NB4 (cell line): ENCODE measurements at regions not wholly inside any gene's neighbourhood (a gene's known extent, or its start where the extent isn't known, plus 50 kb on each side); places are given as distances from the start of the nearest gene placed in this dataset.

ENCODE experiments used
- DNase-seq: peaks from one replicate; pipeline ENCODE4 v3.0.0; 2010; ENCODE audit warnings: low read depth
- H3K4me3 ChIP-seq: one replicate; pipeline ENCODE4 v1.5.1; 2011; ENCODE audit warnings: mild to moderate bottlenecking, low read depth, low read length, moderate library complexity
- CTCF ChIP-seq: IDR thresholded peaks from one replicate; pipeline ENCODE4 v1.5.1; 2012; ENCODE audit warnings: low read depth, low read length
- MAX ChIP-seq: IDR thresholded peaks from 2 replicates; pipeline ENCODE4 v1.6.1; 2011; ENCODE audit warnings: low read depth, low read length
- MYC ChIP-seq: IDR thresholded peaks from 2 replicates; pipeline ENCODE4 v1.6.1; 2011; ENCODE audit warnings: low read depth, low read length
- POLR2A ChIP-seq: IDR thresholded peaks from 2 replicates; pipeline ENCODE4 v1.6.1; 2011; ENCODE audit warnings: mild to moderate bottlenecking; ENCODE audit not compliant: insufficient read length; ENCODE audit errors: extremely low read depth

GRCh38 chr2:235191978-235192377 lies 240.2 kb downstream of the SH3BP4 start:
- no peak for DNase-seq
- TF ChIP-seq MYC (no peak), CTCF (no peak), MAX (no peak), POLR2A (no peak)
- no peak overlapping the region for H3K4me3 ChIP-seq

- DNase-seq, result no peak
- no peak for TF ChIP-seq MYC
- no peak overlapping the region for H3K4me3 ChIP-seq
These were observed 242.5 kb downstream of the SH3BP4 start for GRCh38 chr2:235194351-235194750.

GRCh38 chr2:235194836-235195235 lies 243.0 kb downstream of the SH3BP4 start:
- TF ChIP-seq MYC (no peak), POLR2A (no peak), MAX (no peak), CTCF (no peak)
- no peak for DNase-seq
- H3K4me3 ChIP-seq, result no peak overlapping the region

- no peak overlapping the region for H3K4me3 ChIP-seq
- TF ChIP-seq POLR2A (no peak), MAX (no peak), CTCF (no peak), MYC (no peak)
- DNase-seq, result no peak
These were observed 244.1 kb downstream of the SH3BP4 start for GRCh38 chr2:235195921-235196320.

- DNase-seq, result no peak
- no peak overlapping the region for H3K4me3 ChIP-seq
- no peak for TF ChIP-seq MAX
- TF ChIP-seq CTCF, result no peak
- no peak for TF ChIP-seq MYC
- TF ChIP-seq POLR2A, result no peak
These were observed 247.3 kb downstream of the SH3BP4 start for GRCh38 chr2:235199128-235199527.

GRCh38 chr2:235200216-235200615 lies 248.4 kb downstream of the SH3BP4 start:
- no peak for DNase-seq
- no peak for TF ChIP-seq POLR2A
- TF ChIP-seq CTCF, result no peak
- no peak for TF ChIP-seq MYC
- TF ChIP-seq MAX, result no peak
- H3K4me3 ChIP-seq, result no peak overlapping the region

- no peak for TF ChIP-seq MYC
- TF ChIP-seq CTCF, result no peak
- TF ChIP-seq MAX, result no peak
- no peak for TF ChIP-seq POLR2A
- DNase-seq, result no peak
- no peak overlapping the region for H3K4me3 ChIP-seq
These were observed 249.9 kb downstream of the SH3BP4 start for GRCh38 chr2:235201756-235202155.
